A549 (cell line): ENCODE measurements at regions not wholly inside any gene's neighbourhood (a gene's known extent, or its start where the extent isn't known, plus 50 kb on each side); places are given as distances from the start of the nearest gene placed in this dataset.

ENCODE experiments used
- CTCF ChIP-seq: fragments of >200 bp; sonication (Bioruptor Twin); formaldehyde crosslinking; IDR thresholded peaks from 3 replicates; pipeline ENCODE4 v1.5.1; 2016
- EP300 ChIP-seq, 2 experiments: fragments of >200 bp; sonication (Bioruptor Twin); formaldehyde crosslinking; IDR thresholded peaks; 2 replicates in 1 of 2; 3 replicates in 1 of 2; pipeline ENCODE4 v1.6.1; 2016 to 2017
- RARB ChIP-seq: fragments of 250-450 bp; sonication (Bioruptor Pico); IDR thresholded peaks from 2 replicates; pipeline ENCODE4 v1.8.0; 2021; ENCODE audit warnings: mild to moderate bottlenecking, moderate library complexity

GRCh38 chr12:126688556-126688955, 1578.4 kb upstream of the TMEM132C start:
- no peak for TF ChIP-seq CTCF
- TF ChIP-seq RARB = no peak
- no peak for TF ChIP-seq EP300 (IDR thresholded peaks at IDR 0.05)
